ENCODE measurements at regions not wholly inside any gene's neighbourhood (a gene's known extent, or its start where the extent isn't known, plus 50 kb on each side); places are given as distances from the start of the nearest gene placed in this dataset.
A peak's percentile ranks its signal among the peaks of the same experiment; 100 is the strongest.
"Not testable (repeated sequence)": the region's sequence is repeated elsewhere in the genome, so short reads cannot be mapped to it uniquely, and the experiment has no call there.

GRCh38 chr6:120274547-120274946 is 925.0 kb upstream of the MAN1A1 start:
- H3K4me3 ChIP-seq (ENCODE audit: low read depth, low read length), result no peak overlapping the region
- DNase-seq (ENCODE audit: low read depth), result peak; percentile 3
- peak; percentile 9 for TF ChIP-seq CTCF (IDR thresholded peaks at IDR 0.05; ENCODE audit: low read depth, low read length, missing control alignments)

DNA sequence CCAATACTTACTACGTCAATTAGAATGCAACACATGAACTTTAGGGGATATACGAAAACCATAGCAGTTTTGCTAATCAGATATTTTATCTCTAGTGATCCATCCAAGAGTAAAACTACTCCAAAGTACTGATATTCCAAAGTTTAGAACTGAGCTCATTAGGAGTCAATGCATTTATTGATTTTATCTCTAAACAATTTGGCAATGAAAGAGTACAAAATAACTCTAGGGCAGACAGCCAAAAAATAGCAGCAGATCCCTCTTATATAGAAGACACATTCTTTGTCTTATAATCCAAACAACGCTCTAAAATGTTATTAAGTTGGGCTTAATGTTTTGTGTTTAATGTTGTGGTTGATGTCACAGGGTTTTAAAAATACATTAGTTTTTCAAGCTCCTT is 923.9 kb upstream of the MAN1A1 start:
- no peak overlapping the region for H3K4me3 ChIP-seq (ENCODE audit: low read depth, low read length)
- DNase-seq (ENCODE audit: low read depth), result no peak
- no peak for TF ChIP-seq CTCF (IDR thresholded peaks at IDR 0.05; ENCODE audit: low read depth, low read length, missing control alignments)

DNA sequence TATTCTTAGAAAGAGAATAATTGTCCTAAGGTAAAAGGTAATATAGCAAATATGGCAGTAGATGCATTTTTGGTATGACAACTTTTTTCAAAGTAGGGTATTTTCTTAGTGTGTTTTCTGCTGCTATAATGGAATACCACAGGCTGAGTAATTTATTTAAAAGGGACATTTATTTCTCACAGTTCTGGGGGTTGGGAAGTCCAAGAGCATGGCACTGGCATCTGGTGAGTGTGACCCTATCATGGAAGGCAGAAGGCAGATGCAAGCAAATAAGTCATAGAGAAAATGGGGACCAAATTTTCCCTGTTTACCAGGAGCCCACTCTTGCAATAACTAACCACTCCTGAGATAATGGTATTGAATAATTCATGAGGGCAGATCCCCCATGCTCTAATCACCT is 922.5 kb upstream of the MAN1A1 start:
- no peak for DNase-seq (ENCODE audit: low read depth)
- H3K4me3 ChIP-seq (ENCODE audit: low read depth, low read length), result no peak overlapping the region
- no peak for TF ChIP-seq CTCF (IDR thresholded peaks at IDR 0.05; ENCODE audit: low read depth, low read length, missing control alignments)

DNA sequence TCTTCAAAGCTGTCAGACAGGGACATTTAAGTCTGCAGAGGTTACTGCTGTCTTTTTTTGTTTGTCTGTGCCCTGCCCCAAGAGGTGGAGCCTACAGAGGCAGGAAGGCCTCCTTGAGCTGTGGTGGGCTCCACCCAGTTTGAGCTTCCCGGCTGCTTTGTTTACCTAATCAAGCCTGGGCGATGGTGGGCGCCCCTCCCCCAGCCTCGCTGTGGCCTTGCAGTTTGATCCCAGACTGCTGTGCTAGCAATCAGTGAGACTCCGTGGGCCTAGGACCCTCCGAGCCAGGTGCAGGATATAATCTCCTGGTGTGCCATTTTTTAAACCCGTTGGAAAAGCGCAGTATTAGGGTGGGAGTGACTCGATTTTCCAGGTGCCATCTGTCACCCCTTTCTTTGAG is 918.7 kb upstream of the MAN1A1 start:
- not testable (repeated sequence) for H3K4me3 ChIP-seq (ENCODE audit: low read depth, low read length); DNase-seq (ENCODE audit: low read depth)

GRCh38 chr6:120262354-120262753 is 912.8 kb upstream of the MAN1A1 start:
- no peak for DNase-seq (ENCODE audit: low read depth)
- TF ChIP-seq CTCF (IDR thresholded peaks at IDR 0.05; ENCODE audit: low read depth, low read length, missing control alignments), result no peak
- H3K4me3 ChIP-seq (ENCODE audit: low read depth, low read length), result no peak overlapping the region

- no peak for DNase-seq (ENCODE audit: low read depth)
- H3K4me3 ChIP-seq (ENCODE audit: low read depth, low read length), result no peak overlapping the region
- no peak for TF ChIP-seq CTCF (IDR thresholded peaks at IDR 0.05; ENCODE audit: low read depth, low read length, missing control alignments)
Observed at GRCh38 chr6:120260636-120261035, 911.1 kb upstream of the MAN1A1 start.

DNA sequence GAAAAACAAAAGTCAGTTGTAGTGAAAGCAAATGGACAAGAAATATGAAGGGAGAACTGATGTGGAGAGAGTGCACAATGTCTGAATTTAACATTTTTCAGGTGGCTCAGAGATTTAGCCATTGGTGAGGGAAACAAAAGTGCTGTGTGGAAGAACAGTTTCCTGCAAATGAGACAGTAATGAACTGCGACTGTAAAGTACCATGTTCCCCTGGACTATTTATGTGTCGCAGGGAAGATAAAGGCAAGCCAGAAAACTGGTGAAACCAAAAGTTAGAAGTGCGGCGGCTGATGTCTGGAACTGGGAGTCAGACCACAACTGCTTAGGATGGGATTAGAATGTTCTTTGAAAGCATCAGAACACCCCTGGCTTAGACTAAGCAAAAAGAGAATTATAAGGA is 905.1 kb upstream of the MAN1A1 start:
- H3K4me3 ChIP-seq (ENCODE audit: low read depth, low read length), result no peak overlapping the region
- TF ChIP-seq CTCF (IDR thresholded peaks at IDR 0.05; ENCODE audit: low read depth, low read length, missing control alignments), result no peak
- DNase-seq (ENCODE audit: low read depth), result no peak

GRCh38 chr6:120248451-120248850 is 898.9 kb upstream of the MAN1A1 start:
- DNase-seq (ENCODE audit: low read depth), result no peak
- no peak for TF ChIP-seq CTCF (IDR thresholded peaks at IDR 0.05; ENCODE audit: low read depth, low read length, missing control alignments)
- no peak overlapping the region for H3K4me3 ChIP-seq (ENCODE audit: low read depth, low read length)
